IMR-90 (cell line): ENCODE measurements at regions not wholly inside any gene's neighbourhood (a gene's known extent, or its start where the extent isn't known, plus 50 kb on each side); places are given as distances from the start of the nearest gene placed in this dataset.

Source experiments
- ATAC-seq: fragments of 200-7000 bp; cut with Tn5 transposase; 2 replicates; pipeline ENCODE4 v1.9.1; 2020; ENCODE audit warnings: low read depth, mild to moderate bottlenecking, moderate library complexity
- BruUV-seq: library from RNA; stranded (reverse); fragments of 400-500 nt; replicated peaks from 2 replicates; lab custom pipeline; 2021; lab: Mats Ljungman, UMichigan
- CTCF ChIA-PET: fragments of 300-600 bp; formaldehyde crosslinking; extraction: SDS; loops from one replicate; lab custom pipeline; 2021; ENCODE audit warnings: antibody characterized with exemption; lab: Yijun Ruan, JAX
- POLR2A ChIA-PET: fragments of 300-600 bp; sonication (Branson Sonifier 250); formaldehyde crosslinking; loops from one replicate; lab custom pipeline; 2022; ENCODE audit warnings: antibody characterized with exemption; ENCODE audit not compliant: unreplicated experiment; lab: Charles Lee
- DNase-seq: peaks from one replicate; pipeline ENCODE4 v3.0.0; 2013
- H2AFZ ChIP-seq: replicated peaks from 2 replicates; pipeline ENCODE3; 2013; ENCODE audit warnings: low read length, mild to moderate bottlenecking; ENCODE audit not compliant: poor library complexity
- H2AK5ac ChIP-seq: 2 replicates; pipeline ENCODE4 v1.6.1; 2013; ENCODE audit warnings: low read depth, low read length, inconsistent platforms
- H2AK9ac ChIP-seq: replicated peaks from 2 replicates; pipeline ENCODE3; 2013; ENCODE audit warnings: mild to moderate bottlenecking, low read depth, low read length, moderate library complexity; ENCODE audit not compliant: poor library complexity
- H2BK120ac ChIP-seq: 2 replicates; pipeline ENCODE4 v1.6.1; 2013; ENCODE audit warnings: low read depth, low read length, inconsistent platforms
- H2BK15ac ChIP-seq: 3 replicates; pipeline ENCODE4 v1.6.1; 2013; ENCODE audit warnings: low read depth, low read length, inconsistent platforms
- H2BK20ac ChIP-seq: 2 replicates; pipeline ENCODE4 v1.6.1; 2013; ENCODE audit warnings: low read depth, mild to moderate bottlenecking, inconsistent platforms, low read length, moderate library complexity
- H2BK5ac ChIP-seq: 2 replicates; pipeline ENCODE4 v1.6.1; 2013; ENCODE audit warnings: mild to moderate bottlenecking, low read depth, low read length, inconsistent platforms; ENCODE audit not compliant: poor library complexity, severe bottlenecking
- H3K14ac ChIP-seq: replicated peaks from 2 replicates; pipeline ENCODE4 v1.6.1; 2013; ENCODE audit warnings: low read depth, low read length, inconsistent platforms
- H3K18ac ChIP-seq: 2 replicates; pipeline ENCODE4 v1.6.1; 2013; ENCODE audit warnings: low read depth, low read length, control low read depth
- H3K23ac ChIP-seq: 2 replicates; pipeline ENCODE4 v1.6.1; 2013; ENCODE audit warnings: low read depth, low read length, inconsistent platforms
- H3K27ac ChIP-seq: 2 replicates; pipeline ENCODE4 v1.5.1; 2013; ENCODE audit warnings: mild to moderate bottlenecking, control low read depth, low read length; ENCODE audit not compliant: insufficient read depth
- H3K27me3 ChIP-seq: 2 replicates; pipeline ENCODE4 v1.6.1; 2013; ENCODE audit warnings: low read length; ENCODE audit not compliant: control insufficient read depth, insufficient read depth
- H3K36me3 ChIP-seq: 2 replicates; pipeline ENCODE4 v1.6.1; 2013; ENCODE audit warnings: low read length, mixed read lengths; ENCODE audit not compliant: control insufficient read depth, insufficient read depth
- H3K4ac ChIP-seq: 2 replicates; pipeline ENCODE4 v1.6.1; 2013; ENCODE audit warnings: low read depth, low read length, inconsistent platforms
- H3K4me1 ChIP-seq: 2 replicates; pipeline ENCODE4 v1.6.1; 2013; ENCODE audit warnings: low read length, mixed read lengths; ENCODE audit not compliant: control insufficient read depth, insufficient read depth
- H3K4me2 ChIP-seq: 2 replicates; pipeline ENCODE4 v1.6.1; 2013; ENCODE audit warnings: low read depth, mild to moderate bottlenecking, control low read depth, low read length, moderate library complexity
- H3K4me3 ChIP-seq: 2 replicates; pipeline ENCODE4 v1.5.1; 2013; ENCODE audit warnings: low read depth, mild to moderate bottlenecking, control low read depth, low read length, moderate library complexity; ENCODE audit not compliant: insufficient read depth
- H3K56ac ChIP-seq: 2 replicates; pipeline ENCODE4 v1.6.1; 2013; ENCODE audit warnings: low read length, inconsistent platforms; ENCODE audit not compliant: insufficient read depth; ENCODE audit errors: extremely low read depth
- H3K79me1 ChIP-seq, 2 experiments: 2 replicates each; pipeline ENCODE4 v1.6.1; 2013; ENCODE audit warnings: low read length in 2 of 2, inconsistent platforms in 1 of 2, low read depth in 1 of 2
- H3K9ac ChIP-seq: 2 replicates; pipeline ENCODE4 v1.6.1; 2013; ENCODE audit warnings: low read depth, low read length, control low read depth
- H3K9me1 ChIP-seq: 2 replicates; pipeline ENCODE4 v1.6.1; 2013; ENCODE audit warnings: low read length, inconsistent platforms; ENCODE audit not compliant: insufficient read depth
- H3K9me3 ChIP-seq: 2 replicates; pipeline ENCODE4 v1.6.1; 2013; ENCODE audit warnings: low read length; ENCODE audit not compliant: control insufficient read depth, insufficient read depth
- H4K20me1 ChIP-seq: 2 replicates; pipeline ENCODE4 v1.6.1; 2013; ENCODE audit warnings: low read length, inconsistent platforms; ENCODE audit not compliant: insufficient read depth
- H4K5ac ChIP-seq: 2 replicates; pipeline ENCODE4 v1.6.1; 2013; ENCODE audit warnings: mild to moderate bottlenecking, low read depth, low read length, control low read depth
- H4K8ac ChIP-seq, 2 experiments: 2 replicates each; pipeline ENCODE4 v1.6.1; 2013; ENCODE audit warnings: low read depth in 2 of 2, low read length in 2 of 2, control low read depth in 1 of 2, inconsistent platforms in 1 of 2
- H4K91ac ChIP-seq: 2 replicates; pipeline ENCODE4 v1.6.1; 2013; ENCODE audit warnings: low read depth, low read length, inconsistent platforms; ENCODE audit not compliant: insufficient read depth
- CEBPB ChIP-seq: IDR thresholded peaks from 2 replicates; pipeline ENCODE4 v1.6.1; 2012; ENCODE audit warnings: low read depth, low read length, improper control_type of control experiment
- CHD1 ChIP-seq: IDR thresholded peaks from 2 replicates; pipeline ENCODE4 v1.6.1; 2012; ENCODE audit warnings: low read depth, low read length, improper control_type of control experiment
- CTCF ChIP-seq: conservative IDR thresholded peaks from 2 replicates; pipeline ENCODE4 v1.5.1; 2012; ENCODE audit warnings: mild to moderate bottlenecking, low read depth, low read length, improper control_type of control experiment
- ELK1 ChIP-seq: fragments of 150-350 bp; IDR thresholded peaks from 2 replicates; pipeline ENCODE4 v1.6.1; 2016; ENCODE audit warnings: low read depth, mild to moderate bottlenecking, low read length, moderate library complexity, borderline replicate concordance
- FOS ChIP-seq: fragments of 150-350 bp; IDR thresholded peaks from 2 replicates; pipeline ENCODE4 v1.6.1; 2016; ENCODE audit warnings: low read depth, low read length
- MAFK ChIP-seq: IDR thresholded peaks from 2 replicates; pipeline ENCODE4 v1.6.1; 2012; ENCODE audit warnings: low read depth, low read length, improper control_type of control experiment
- MXI1 ChIP-seq: IDR thresholded peaks from 2 replicates; pipeline ENCODE4 v1.6.1; 2012; ENCODE audit warnings: low read depth, mild to moderate bottlenecking, low read length, moderate library complexity, borderline replicate concordance
- NFE2L2 ChIP-seq: fragments of 150-350 bp; IDR thresholded peaks from 2 replicates; pipeline ENCODE4 v1.6.1; 2016; ENCODE audit warnings: low read depth, mild to moderate bottlenecking, low read length
- POLR2A ChIP-seq: IDR thresholded peaks from 2 replicates; pipeline ENCODE4 v1.6.1; 2012; ENCODE audit warnings: mild to moderate bottlenecking, low read depth, low read length
- RAD21 ChIP-seq: IDR thresholded peaks from 2 replicates; pipeline ENCODE4 v1.6.1; 2012; ENCODE audit warnings: low read length, improper control_type of control experiment
- RCOR1 ChIP-seq: IDR thresholded peaks from 2 replicates; pipeline ENCODE4 v1.6.1; 2012; ENCODE audit warnings: mild to moderate bottlenecking, low read length, improper control_type of control experiment; ENCODE audit not compliant: insufficient replicate concordance
- RFX5 ChIP-seq: IDR thresholded peaks from 2 replicates; pipeline ENCODE4 v1.8.0; 2012; ENCODE audit warnings: low read depth, mild to moderate bottlenecking, low read length, moderate library complexity
- USF2 ChIP-seq: fragments of 150-350 bp; IDR thresholded peaks from 2 replicates; pipeline ENCODE4 v1.6.1; 2017; ENCODE audit warnings: mild to moderate bottlenecking, antibody characterized with exemption, low read length, low read depth
- WGBS, 2 experiments: methylation state at CpG; one replicate each; pipeline versions ENCODE4 v1.1.5 to v1.1.7; 2013; ENCODE audit warnings: missing lambda C conversion rate in 2 of 2; ENCODE audit not compliant: insufficient read length in 1 of 2; ENCODE audit errors: extremely low coverage in 2 of 2; 5-methylcytosine and 5-hydroxymethylcytosine counted together
- dilution Hi-C: fragments of 300-500 bp; cut with HindIII; formaldehyde crosslinking; loops from one replicate; pipeline ENCODE4 v1.14.3; 2018; ENCODE audit warnings: low sequenced_read_pairs; ENCODE audit not compliant: unreplicated experiment
- in situ Hi-C: fragments of 300-500 bp; cut with MboI; formaldehyde crosslinking; loops from 3 replicates; pipeline ENCODE4 v1.14.3; 2019; ENCODE audit warnings: low sequenced_read_pairs, inconsistent platforms, mixed read lengths
- intact Hi-C: fragments of 100-400 bp; cut with micrococcal nuclease; formaldehyde crosslinking; loops from 2 replicates; pipeline ENCODE4 v1.10.0; 2022

- no peaks in the 10 kb centered on the region for H3K4me1 ChIP-seq
- no peaks in the 10 kb centered on the region for H3K27me3 ChIP-seq
- dilution Hi-C loops (no loop called here), in situ Hi-C loops (no loop called here), intact Hi-C loops (no loop called here)
- H2BK20ac ChIP-seq: no peak overlapping the region
- H4K20me1 ChIP-seq: no peaks in the 10 kb centered on the region
- no peak overlapping the region for H3K14ac ChIP-seq
- TF ChIP-seq NFE2L2 (no peak), CHD1 (no peak), USF2 (no peak), ELK1 (no peak), CEBPB (no peak), FOS (no peak), RCOR1 (no peak), RAD21 (no peak), CTCF (no peak), MAFK (no peak), MXI1 (no peak), POLR2A (no peak), RFX5 (no peak)
- no peaks in the 10 kb centered on the region for H3K36me3 ChIP-seq
- CTCF ChIA-PET: no interaction called here
- 60% methylated on average over 2 of the region's 3 CpGs; no CpG with 5 or more reads in 1 of the 2 experiments for whole genome bisulfite sequencing, 2 experiments
- H2AK5ac ChIP-seq: no peak overlapping the region
- H3K4me2 ChIP-seq: no peak overlapping the region
- H4K91ac ChIP-seq: no peak overlapping the region
- no peak overlapping the region for H2BK5ac ChIP-seq
- H3K9me3 ChIP-seq: no peaks in the 10 kb centered on the region; the same call in 1 of the 2 replicates
- no peak overlapping the region for H3K4me3 ChIP-seq
- DNase-seq: no peak
- H3K9ac ChIP-seq: no peak overlapping the region
- H3K4ac ChIP-seq: no peak overlapping the region
- ATAC-seq: no peak
- no peak overlapping the region for H2AFZ ChIP-seq
- H2BK120ac ChIP-seq: no peak overlapping the region
- H3K23ac ChIP-seq: no peak overlapping the region
- H3K79me1 ChIP-seq: no peaks in the 10 kb centered on the region
- H2BK15ac ChIP-seq: no peak overlapping the region
- BruUV-seq: no TSS peak
- no peak overlapping the region for H3K56ac ChIP-seq
- POLR2A ChIA-PET: no interaction called here
- no peak overlapping the region for H4K8ac ChIP-seq
- no peaks in the 10 kb centered on the region for H3K9me1 ChIP-seq
- no peak overlapping the region for H3K18ac ChIP-seq
- no peak overlapping the region for H3K27ac ChIP-seq
- no peak overlapping the region for H2AK9ac ChIP-seq
- no peak overlapping the region for H4K5ac ChIP-seq
These were observed 174.9 kb downstream of the TMEM161B start for GRCh38 chr5:88093765-88094164.
